Adipose tissue (tissue), 3 donors: ENCODE measurements at regions not wholly inside any gene's neighbourhood (a gene's known extent, or its start where the extent isn't known, plus 50 kb on each side); places are given as distances from the start of the nearest gene placed in this dataset.

Source experiments
- H3K27ac ChIP-seq: one replicate; pipeline ENCODE4 v1.5.1; 2013; ENCODE audit warnings: low read depth, low read length
- WGBS, 3 donors: extraction: QIAGEN DNeasy Blood & Tissue Kit; methylation state at CpG; one replicate each; pipeline ENCODE4 v1.1.7; 2013; 5-methylcytosine and 5-hydroxymethylcytosine counted together
- donor health status: healthy with polysubstance abuse.
- donor health status: Bipolar disorder and iron deficiency.
- donor health status: healthy.

DNA sequence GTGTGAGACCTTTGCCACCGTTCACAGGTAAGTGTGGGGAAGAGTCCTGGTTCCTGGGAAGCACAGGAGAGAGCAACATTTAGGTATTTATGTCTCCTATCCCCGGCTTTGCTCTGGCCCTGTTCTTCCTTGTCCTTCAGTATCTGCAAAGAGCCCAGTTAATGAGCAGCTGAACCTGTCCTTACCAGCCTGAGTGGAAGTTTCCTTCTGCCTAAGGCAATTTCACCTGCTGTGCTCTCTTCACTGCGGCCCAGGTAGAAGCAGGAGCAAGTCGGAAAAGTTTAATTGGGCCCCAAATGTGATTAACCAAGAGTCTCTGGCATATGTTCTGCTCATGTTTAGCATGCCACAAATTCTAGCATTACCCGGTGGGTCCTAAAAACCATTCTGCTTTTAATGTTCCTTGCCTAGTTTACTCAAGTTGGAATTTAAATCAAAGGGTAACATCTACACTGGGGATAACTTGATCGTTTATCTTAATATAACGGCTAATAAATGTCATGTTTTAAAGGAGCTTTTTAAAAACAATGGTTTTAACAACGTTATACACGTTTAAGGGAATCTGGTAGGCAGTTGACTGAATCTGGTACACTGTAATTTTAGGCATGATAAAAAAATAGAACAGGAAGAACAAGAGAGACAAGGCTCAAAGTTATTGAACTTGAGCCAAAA is 817.1 kb downstream of the TYW1 start:
- H3K27ac ChIP-seq = no peak overlapping the region
- WGBS, 3 donors = 56 to 75% (median 61%) methylated on average over 9 of the region's 9 CpGs

DNA sequence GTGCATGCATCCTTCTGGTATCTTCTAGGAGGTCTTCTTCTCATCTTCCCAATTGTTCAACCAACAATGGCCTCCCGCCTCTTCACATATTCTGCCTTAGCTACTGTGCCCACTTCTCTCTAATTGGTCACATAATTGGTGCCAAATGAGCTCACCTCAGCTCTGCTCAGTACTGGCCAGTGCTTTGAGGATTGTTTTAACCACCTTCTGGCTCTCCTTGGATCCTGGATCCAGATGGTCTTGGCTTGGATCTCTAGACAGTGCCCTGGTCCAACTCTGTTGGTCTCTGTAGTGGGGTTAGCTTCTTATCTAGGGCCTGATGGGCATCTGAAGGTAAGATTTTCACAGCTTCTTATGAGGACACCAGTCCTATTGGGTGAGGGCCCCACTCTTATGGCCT is 820.8 kb downstream of the TYW1 start:
- 92 to 94% (median 94%) methylated on average over 1 of the region's 1 CpG for WGBS, 3 donors

DNA sequence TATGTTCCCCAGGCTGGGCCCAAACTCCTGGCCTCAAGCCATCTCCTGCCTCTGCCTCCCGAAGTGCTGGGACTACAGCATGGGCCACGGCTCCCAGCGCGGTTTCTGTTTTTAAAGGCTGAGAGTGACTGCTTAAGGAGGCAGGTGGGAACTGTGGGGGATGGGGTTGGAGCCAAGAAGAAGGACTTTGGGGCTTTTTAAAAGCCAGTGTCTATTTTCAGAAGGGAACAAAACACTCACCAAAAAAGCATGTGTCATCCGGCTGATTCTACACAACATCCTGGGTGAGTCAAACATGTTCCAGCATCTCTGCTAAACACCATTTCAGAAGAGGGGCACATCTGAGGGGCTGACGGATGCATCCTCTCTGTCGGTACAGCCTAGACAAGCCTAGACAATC is 824.5 kb downstream of the TYW1 start:
- 79 to 83% (median 80%) methylated on average over 7 of the region's 7 CpGs for WGBS, 3 donors
- no peak overlapping the region for H3K27ac ChIP-seq

More for the DNA sequence above, 820.8 kb downstream of the TYW1 start:
- H3K27ac ChIP-seq = no peak overlapping the region

DNA sequence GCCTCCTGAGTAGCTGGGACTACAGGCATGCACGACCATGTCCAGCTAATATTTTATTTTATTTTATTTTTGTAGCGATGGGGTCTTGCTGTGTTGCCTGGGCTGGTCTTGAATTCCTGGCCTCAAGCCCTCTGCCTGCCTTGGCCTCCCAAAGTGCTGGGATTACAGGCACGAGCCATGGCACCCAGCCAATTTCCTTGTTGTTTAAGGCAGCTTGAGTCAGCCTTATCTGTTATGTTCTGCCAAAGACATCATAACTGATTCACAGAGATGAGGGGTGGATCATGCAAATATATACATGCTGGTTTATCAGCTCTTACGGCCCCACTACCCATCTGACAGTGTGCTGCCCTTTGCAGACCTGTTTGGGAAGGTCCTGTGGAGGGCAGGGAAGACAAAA is 826.7 kb downstream of the TYW1 start:
- WGBS, 3 donors = 42 to 58% (median 46%) methylated on average over 4 of the region's 4 CpGs
- H3K27ac ChIP-seq = no peak overlapping the region

DNA sequence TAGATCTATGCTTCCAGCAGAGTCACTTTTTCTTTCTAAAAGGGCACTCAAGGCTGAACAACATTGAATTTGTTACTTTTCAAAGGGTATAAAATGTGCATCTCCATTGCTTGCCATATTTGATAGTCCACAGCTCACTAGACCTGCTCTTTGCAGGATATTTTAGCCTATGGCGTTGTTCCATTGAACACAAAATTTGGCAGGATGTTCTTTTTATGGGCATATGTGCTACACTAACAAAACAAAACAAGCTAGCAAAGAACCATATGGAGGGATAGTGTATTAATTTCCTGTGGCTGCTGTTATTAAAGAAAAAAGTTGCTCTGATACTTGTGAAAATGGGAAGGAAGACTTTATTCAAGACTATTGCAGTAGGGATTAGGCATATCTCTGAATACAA is 828.7 kb downstream of the TYW1 start:
- 67 to 82% (median 76%) methylated on average over 1 of the region's 1 CpG for WGBS, 3 donors
- no peak overlapping the region for H3K27ac ChIP-seq

DNA sequence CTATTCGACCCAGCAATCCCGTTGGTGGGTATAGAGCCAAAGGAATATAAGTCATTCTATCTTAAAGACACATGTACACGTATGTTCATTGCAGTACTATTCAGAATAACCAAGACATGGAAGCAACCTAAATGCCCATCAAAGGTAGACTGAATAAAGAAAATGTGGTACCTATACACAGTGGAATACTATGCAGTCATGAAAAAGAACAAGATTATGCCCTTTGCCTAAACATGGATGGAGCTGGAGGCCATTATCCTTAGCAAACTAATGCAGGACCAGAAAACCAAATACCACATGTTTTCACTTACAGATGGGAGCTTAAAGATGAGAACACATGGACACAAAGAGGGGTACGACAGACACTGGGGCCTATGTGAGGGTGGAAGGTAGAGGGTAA is 845.3 kb downstream of the TYW1 start:
- no peak overlapping the region for H3K27ac ChIP-seq
- WGBS, 3 donors = 87 to 91% (median 90%) methylated on average over 4 of the region's 4 CpGs

DNA sequence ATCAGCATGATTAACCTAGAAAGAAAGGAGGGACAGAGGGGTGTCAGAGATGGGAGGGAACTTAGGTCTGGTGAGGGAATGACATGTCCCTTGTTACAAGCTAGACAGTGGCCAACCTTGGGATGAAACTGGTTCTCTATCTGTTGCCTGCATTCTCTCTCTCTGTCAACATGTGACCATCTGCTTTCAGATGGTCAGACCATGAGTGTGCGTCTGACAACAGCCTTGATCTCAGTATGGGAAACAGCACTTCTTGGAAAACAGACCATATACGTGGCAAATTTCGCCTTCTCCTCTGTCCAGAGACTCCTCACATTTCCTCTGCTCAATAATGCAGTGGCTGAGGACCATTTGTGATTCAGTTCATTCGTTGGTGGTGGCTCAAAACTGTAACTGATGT is 845.9 kb downstream of the TYW1 start:
- WGBS, 3 donors = 65 to 69% (median 66%) methylated on average over 4 of the region's 4 CpGs
- no peak overlapping the region for H3K27ac ChIP-seq

DNA sequence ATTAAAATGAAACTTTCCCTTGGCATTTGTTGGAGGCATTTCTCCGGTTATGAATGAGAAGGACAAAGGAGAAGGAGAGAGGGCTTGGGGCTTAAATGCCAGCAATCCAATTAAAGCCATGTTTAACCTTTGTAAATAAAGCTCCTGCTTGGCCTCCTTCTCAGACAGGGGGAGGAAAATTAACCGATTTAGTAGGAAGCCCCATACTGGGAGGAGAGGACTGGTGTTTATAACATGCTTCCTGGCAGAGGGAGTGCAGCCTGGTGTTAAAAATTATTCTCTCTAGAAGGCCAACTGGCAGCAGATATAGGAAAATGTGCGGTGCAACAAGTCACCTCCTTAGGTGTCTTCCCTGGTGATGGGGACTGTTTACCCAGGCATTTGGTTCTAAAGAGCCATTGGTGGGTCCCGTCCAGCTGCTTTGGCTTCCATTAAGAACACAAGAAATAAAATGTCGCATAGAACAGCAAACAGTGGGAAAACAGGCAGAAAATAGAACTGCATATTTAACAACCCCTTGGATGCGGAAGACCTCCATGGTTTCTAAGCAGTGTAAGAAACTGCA is 846.5 kb downstream of the TYW1 start:
- 44 to 64% (median 63%) methylated on average over 6 of the region's 6 CpGs for WGBS, 3 donors
- H3K27ac ChIP-seq = no peak overlapping the region

DNA sequence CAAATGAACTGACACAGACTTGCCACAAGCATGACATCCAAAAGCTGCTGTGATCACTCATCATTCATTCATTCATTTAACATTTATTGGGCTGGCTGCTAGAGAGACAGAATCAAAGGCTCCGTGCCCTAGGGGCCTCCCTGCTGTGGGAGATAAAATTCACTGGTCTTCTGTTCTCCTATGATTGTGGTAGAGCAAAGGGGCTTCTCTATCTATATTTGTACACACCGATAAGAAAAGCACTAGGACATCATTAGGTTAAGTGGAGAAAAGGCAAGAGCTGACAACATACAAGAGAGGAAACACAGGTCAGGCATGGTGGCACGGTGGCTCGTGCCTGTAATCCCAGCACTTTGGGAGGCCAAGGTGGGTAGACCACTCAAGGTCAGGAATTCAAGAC is 847.0 kb downstream of the TYW1 start:
- no peak overlapping the region for H3K27ac ChIP-seq
- WGBS, 3 donors = 33 to 70% (median 68%) methylated on average over 4 of the region's 4 CpGs

DNA sequence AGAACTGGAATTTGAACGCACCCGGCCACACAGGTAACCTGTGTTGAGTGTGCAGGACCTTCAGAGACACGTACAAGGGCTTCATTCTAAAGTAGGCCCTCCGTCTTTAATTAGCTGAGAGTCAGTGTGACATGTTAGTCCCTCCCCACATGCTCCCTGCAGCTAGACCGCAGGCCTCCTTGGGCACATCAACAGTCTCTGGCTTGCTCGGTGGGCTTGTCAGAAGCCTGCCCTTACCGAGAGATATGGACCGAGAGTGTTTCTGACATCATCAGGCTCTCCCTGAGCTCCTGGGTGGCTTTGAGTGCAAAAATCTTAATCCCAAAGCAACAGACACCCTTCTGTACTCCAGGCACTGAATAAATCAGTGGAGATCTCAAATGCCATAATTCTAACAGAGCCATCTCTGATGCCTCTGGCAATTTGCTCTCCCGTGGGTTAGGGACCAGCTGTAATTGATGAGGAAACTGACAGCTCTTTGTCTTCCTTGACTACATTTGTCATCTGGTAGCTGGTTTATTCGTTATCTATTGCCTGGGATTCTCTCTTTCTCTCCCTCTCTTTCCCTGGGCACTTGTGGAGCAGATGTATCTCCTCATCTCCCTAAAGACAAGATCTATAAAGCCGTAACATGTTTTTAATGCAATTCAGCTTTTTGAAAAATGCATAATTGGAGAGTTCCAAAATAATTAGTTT is 850.6 kb downstream of the TYW1 start:
- WGBS, 3 donors = 55 to 64% (median 61%) methylated on average over 11 of the region's 11 CpGs

DNA sequence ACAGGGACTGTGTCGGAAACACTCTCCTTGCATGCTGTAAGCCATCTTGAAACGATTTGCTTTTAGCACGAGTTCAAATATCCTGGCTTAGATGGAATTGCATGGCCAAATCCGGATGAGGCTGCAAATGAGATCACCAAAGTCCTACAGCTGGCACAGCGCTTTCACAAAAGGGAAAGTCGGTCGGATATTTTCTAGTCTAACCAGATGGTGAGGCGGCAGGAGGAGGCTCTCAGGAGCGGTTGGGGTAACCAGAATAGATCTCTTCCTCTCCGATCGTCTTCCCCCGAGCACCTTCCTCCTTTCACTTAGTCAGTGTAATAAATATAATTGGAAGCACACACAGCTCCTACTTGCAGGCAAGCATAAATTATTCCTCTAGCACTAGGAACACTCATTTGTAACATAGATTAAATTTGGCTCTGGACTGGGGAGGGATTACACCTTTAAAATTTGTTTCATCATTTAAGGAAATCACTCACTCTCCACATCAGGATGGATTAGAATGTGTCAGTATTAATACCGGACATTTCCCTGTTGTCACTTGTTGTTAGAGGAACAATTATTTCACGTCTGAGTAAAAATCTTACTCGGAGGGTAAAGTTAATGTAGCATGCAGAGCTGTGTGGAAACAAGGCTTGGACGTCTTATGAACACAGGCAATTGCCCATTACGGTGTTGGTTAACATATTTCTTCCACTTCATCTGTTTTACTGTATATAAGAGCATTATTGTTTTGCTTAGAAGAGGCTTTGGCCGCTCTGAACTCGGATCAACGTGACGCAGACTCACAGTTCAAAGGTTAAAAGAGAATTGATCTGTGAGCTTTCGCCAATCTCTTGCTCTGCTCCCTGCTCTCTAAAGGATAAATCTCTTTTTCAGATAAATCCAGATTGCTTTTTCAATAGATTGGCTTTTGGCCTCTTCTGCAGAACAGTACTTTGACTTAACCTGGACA is 857.9 kb downstream of the TYW1 start:
- no peak overlapping the region for H3K27ac ChIP-seq
- 51 to 70% (median 61%) methylated on average over 22 of the region's 22 CpGs for WGBS, 3 donors

More for the DNA sequence above, 850.6 kb downstream of the TYW1 start:
- no peak overlapping the region for H3K27ac ChIP-seq

DNA sequence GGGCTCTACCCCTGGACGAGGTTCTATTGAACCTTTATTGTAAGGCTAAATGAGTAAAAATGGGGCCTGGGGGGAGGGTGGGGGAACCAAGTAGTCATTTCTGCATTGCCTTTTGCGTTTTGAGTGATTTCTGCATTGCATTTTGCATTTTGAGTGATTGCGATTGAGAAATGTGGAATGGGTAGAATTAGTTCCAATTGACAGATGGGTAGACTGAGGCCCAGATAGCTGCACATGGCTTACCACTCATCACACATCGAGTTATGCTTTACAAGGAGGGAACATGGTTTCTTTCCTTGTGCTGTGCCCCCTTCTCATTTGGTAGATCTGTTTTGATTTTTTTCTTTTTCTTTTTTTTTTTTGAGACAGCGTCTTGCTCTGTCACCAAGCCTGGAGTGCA is 858.7 kb downstream of the TYW1 start:
- 68 to 70% (median 68%) methylated on average over 5 of the region's 5 CpGs for WGBS, 3 donors
- no peak overlapping the region for H3K27ac ChIP-seq

DNA sequence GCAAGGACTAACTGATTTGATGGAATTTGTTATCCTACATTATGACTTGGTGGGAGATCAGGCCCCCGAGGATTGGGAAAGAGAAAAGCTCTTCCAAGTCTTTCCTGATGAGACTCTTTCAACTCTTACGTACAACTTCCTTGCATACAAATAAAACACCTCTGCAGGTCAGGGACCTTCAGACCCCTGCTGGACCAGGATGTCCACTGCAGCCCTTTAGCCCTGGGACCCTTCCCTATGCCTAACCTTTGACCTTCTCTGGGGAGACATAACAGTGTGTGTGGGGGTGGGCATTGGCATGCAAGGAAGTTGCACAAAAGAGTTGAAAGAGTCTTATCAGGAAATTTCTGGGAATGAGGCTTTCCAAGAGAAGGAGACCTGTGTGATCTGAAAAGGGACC is 859.4 kb downstream of the TYW1 start:
- H3K27ac ChIP-seq = no peak overlapping the region
- 55 to 80% (median 74%) methylated on average over 2 of the region's 2 CpGs for WGBS, 3 donors

DNA sequence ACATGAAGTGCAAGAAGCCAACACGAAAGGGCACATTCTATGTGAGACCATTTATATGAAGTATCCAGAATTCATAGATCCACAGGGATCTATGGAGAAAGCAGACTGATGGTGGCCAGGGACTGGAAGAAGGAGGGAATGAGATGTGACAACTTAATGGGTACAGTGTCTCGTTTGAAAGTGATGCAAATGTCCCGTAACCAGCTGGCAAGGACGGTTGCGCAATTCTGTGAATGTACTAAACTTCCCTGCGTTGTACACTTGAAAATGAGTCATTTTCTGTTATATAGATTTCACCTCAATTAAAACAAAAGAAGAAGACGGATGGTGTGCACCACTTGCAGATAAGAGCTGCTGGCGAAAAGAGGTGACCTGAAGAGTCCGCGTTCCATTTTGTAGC is 861.1 kb downstream of the TYW1 start:
- H3K27ac ChIP-seq = no peak overlapping the region
- 73 to 76% (median 74%) methylated on average over 10 of the region's 10 CpGs for WGBS, 3 donors

DNA sequence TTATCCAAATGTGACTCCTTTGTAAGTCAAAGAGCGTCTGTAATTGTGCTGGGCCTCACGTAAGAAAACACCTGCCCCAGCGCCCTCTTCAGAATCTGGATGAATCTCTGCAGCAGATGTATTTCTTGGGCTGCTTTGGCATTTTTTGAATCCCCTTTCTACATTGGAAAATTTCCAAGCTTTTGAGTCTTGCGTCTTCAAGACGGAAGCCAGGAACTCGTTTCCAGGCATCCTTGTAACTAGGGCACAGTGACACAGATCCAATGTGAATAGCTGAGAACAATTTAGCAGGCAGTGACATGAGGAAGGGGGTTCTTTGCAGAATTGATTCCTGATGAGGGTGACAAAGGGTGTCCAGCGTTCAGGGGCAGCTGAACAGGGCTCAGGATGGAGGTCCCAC is 862.3 kb downstream of the TYW1 start:
- no peak overlapping the region for H3K27ac ChIP-seq
- WGBS, 3 donors = 70 to 72% (median 70%) methylated on average over 7 of the region's 7 CpGs

DNA sequence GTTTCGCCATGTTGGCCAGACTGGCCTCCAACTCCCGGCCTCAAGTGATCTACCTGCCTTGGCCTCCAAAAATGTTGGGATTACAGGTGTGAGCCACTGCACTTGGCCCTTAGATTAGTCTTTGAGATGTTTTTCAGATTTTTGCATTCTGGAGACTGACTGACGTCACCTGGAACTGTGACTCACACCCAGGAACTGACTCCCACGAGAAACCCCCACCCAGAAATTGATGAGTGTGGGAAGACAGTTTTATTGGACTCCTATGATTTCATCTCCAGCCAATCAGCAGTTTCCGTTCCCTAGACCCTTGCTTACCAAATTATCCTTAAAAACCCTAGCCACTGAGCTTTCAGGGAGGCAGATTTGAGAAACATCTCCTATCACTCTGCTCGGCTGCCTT is 867.3 kb downstream of the TYW1 start:
- WGBS, 3 donors = 66 to 82% (median 77%) methylated on average over 6 of the region's 6 CpGs

DNA sequence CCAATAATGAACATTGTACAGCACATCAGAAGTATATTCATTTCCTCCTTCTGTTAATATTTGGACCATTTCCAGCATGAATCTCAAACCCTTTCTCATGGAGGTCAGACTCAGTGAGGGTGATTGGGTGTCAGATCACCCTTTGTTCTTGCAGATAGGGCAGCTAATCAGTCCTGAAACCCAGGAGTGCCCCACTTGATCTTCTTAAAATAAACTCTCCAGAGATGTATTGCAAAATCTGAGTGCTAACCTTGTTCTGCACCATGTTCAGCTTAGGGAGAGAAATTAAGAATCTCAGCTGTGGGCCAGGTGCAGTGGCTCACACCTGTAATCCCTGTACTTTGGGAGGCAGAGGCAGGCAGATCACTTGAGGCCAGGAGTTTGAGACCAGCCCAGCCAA is 869.4 kb downstream of the TYW1 start:
- no peak overlapping the region for H3K27ac ChIP-seq

More for the DNA sequence above, 867.3 kb downstream of the TYW1 start:
- no peak overlapping the region for H3K27ac ChIP-seq

DNA sequence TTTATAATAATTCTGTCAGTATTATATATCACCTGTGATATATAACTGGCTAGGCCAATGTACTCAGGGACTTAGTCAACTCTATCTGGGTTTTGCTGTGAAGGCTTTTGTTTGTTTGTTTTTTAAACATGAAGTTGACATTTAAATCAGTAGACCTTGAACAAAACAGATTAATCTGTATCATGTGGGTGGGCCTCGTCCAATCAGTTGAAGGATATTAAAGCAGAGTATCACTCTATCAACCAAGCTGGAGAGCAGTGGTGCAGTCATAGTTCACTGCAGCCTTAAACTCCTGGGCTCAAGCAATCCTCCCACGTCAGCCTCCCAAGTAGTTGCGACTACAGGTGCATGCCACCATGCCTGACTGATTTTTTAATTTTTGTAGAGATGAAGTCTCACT is 870.2 kb downstream of the TYW1 start:
- no peak overlapping the region for H3K27ac ChIP-seq
- 71 to 92% (median 86%) methylated on average over 3 of the region's 3 CpGs for WGBS, 3 donors

DNA sequence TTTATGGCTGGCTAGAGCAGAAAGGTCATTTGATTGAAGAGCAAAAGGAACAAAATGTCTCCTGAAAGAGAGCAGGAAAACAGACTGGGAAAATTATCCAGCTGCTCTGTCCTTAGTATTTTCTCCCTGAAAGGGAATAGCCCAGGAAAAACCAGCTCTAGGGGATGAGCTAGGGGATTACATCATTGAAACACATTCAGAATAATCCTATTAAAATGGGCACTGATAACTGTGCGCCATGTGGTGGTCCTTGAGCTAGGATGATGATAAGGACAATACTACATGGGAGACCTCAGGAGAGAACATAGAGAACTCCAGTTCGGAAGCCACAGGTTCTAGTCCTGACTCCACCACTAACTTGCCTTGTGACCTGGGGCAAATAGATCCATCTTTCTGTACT is 873.8 kb downstream of the TYW1 start:
- no peak overlapping the region for H3K27ac ChIP-seq
- 84 to 92% (median 92%) methylated on average over 2 of the region's 2 CpGs for whole genome bisulfite sequencing, 3 donors
